BJ (cell line): ENCODE measurements at regions not wholly inside any gene's neighbourhood (a gene's known extent, or its start where the extent isn't known, plus 50 kb on each side); places are given as distances from the start of the nearest gene placed in this dataset.

ENCODE experiments used
- CTCF ChIA-PET: fragments of 350-600 bp; formaldehyde crosslinking; extraction: SDS; loops from one replicate; lab custom pipeline; 2021; ENCODE audit warnings: antibody characterized with exemption, inconsistent platforms; lab: Yijun Ruan, JAX
- POLR2A ChIA-PET: fragments of 300-600 bp; sonication (Branson Sonifier 250); formaldehyde crosslinking; extraction: SDS; loops from one replicate; lab custom pipeline; 2021; ENCODE audit warnings: antibody characterized with exemption; lab: Charles Lee
- DNase-seq: peaks from one replicate; pipeline ENCODE4 v3.0.0-alpha.2; 2011; ENCODE audit warnings: low read depth
- H3K27me3 ChIP-seq: 2 replicates; pipeline ENCODE4 v1.6.0; 2011; ENCODE audit warnings: low read length; ENCODE audit not compliant: control insufficient read depth, insufficient read depth
- H3K36me3 ChIP-seq: 2 replicates; pipeline ENCODE4 v1.5.1; 2011; ENCODE audit warnings: low read length; ENCODE audit not compliant: control insufficient read depth, insufficient read depth
- H3K4me3 ChIP-seq: 2 replicates; pipeline ENCODE4 v1.5.1; 2011; ENCODE audit warnings: low read depth, mild to moderate bottlenecking, control low read depth, low read length
- TF ChIP-seq, protein P1 (sequence below): IDR thresholded peaks from 2 replicates; pipeline ENCODE4 v1.5.1; 2011; ENCODE audit warnings: low read depth, mild to moderate bottlenecking, control low read depth, inconsistent platforms, low read length, moderate library complexity; ENCODE audit not compliant: insufficient read depth

GRCh38 chr2:11030909-11031308 lies 119.2 kb downstream of the KCNF1 start:
- TF ChIP-seq, protein P1, sequence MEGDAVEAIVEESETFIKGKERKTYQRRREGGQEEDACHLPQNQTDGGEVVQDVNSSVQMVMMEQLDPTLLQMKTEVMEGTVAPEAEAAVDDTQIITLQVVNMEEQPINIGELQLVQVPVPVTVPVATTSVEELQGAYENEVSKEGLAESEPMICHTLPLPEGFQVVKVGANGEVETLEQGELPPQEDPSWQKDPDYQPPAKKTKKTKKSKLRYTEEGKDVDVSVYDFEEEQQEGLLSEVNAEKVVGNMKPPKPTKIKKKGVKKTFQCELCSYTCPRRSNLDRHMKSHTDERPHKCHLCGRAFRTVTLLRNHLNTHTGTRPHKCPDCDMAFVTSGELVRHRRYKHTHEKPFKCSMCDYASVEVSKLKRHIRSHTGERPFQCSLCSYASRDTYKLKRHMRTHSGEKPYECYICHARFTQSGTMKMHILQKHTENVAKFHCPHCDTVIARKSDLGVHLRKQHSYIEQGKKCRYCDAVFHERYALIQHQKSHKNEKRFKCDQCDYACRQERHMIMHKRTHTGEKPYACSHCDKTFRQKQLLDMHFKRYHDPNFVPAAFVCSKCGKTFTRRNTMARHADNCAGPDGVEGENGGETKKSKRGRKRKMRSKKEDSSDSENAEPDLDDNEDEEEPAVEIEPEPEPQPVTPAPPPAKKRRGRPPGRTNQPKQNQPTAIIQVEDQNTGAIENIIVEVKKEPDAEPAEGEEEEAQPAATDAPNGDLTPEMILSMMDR = no peak
- H3K27me3 ChIP-seq = peaks cover 3% of the 10 kb centered on the region; the same call in 1 of the 2 replicates
- ChIA-PET POLR2A (no interaction called here), CTCF (interaction anchor here (0.8 to 1.2 kb wide), 2 partner anchors 195 to 417 kb away, joined by 3 to 5 read pairs; no protein-coding TSS in a partner anchor)
- DNase-seq = no peak
- no peaks in the 10 kb centered on the region for H3K36me3 ChIP-seq
- H3K4me3 ChIP-seq = no peak overlapping the region

- no peak for DNase-seq
- no peak overlapping the region for H3K4me3 ChIP-seq
- TF ChIP-seq, protein P1 = no peak
- ChIA-PET POLR2A (no interaction called here), CTCF (interaction anchor here (0.6 kb wide), 1 partner anchor 110 kb away, joined by 3 read pairs; no protein-coding TSS in a partner anchor)
- peaks cover 3% of the 10 kb centered on the region; the same call in 1 of the 2 replicates for H3K27me3 ChIP-seq
- no peaks in the 10 kb centered on the region for H3K36me3 ChIP-seq
Observed at GRCh38 chr2:11031876-11032275, 120.1 kb downstream of the KCNF1 start.

DNA sequence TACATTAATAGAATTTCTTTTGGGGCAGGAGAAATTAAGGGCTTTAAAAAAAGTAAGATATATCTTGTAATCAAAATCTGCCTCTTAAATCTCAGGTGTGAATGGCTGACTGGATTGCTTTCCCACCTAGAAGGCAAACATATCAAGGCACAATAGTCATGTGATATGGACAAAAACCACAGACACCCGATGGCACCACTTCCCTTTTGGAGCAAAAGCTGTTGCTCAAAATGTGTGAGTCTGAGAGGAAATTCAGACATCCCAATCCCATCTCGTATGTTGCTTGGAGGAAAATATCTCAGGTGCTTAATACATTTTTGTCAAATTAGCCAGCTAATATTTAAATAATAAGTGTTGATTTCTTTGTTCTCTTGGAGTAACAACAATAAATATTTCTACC lies 120.7 kb downstream of the KCNF1 start:
- no peak for DNase-seq
- TF ChIP-seq, protein P1 = no peak
- Histone ChIP-seq H3K27me3 (peaks cover 3% of the 10 kb centered on the region; the same call in 1 of the 2 replicates), H3K36me3 (no peaks in the 10 kb centered on the region), H3K4me3 (no peak overlapping the region)
- ChIA-PET CTCF (no interaction called here), POLR2A (no interaction called here)

GRCh38 chr2:11033114-11033513 lies 121.4 kb downstream of the KCNF1 start:
- H3K27me3 ChIP-seq = peaks cover 3% of the 10 kb centered on the region; the same call in 1 of the 2 replicates
- no peaks in the 10 kb centered on the region for H3K36me3 ChIP-seq
- TF ChIP-seq, protein P1 = no peak
- DNase-seq = no peak
- POLR2A ChIA-PET = no interaction called here
- H3K4me3 ChIP-seq = no peak overlapping the region
- CTCF ChIA-PET = no interaction called here

DNA sequence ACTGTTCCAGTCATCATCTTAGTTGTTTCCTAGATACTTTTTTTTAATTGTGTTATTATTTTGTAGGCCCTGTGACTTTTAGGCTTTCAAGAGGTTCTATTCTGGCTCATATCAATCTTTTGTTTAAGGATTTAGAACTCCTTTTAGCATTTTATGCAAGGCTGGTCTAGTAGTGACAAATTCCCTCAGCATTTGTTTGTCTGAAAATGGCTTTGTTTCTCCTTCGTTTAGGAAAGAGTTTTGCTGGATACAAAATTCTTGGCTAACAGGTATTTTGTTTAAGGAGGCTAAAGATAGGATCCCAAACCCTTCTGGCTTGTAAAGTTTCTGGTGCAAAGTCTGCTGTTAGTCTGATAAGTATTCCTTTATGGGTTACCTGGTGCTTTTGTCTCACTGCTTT lies 116.6 kb upstream of the SLC66A3 start:
- TF ChIP-seq, protein P1 = no peak
- H3K36me3 ChIP-seq = no peaks in the 10 kb centered on the region
- POLR2A ChIA-PET = no interaction called here
- DNase-seq = no peak
- no peak overlapping the region for H3K4me3 ChIP-seq
- CTCF ChIA-PET = interaction anchor here (1.0 kb wide), 1 partner anchor 76 kb away, joined by 3 read pairs; no protein-coding TSS in a partner anchor
- H3K27me3 ChIP-seq = peaks cover 4% of the 10 kb centered on the region
